ENCODE measurements at regions not wholly inside any gene's neighbourhood (a gene's known extent, or its start where the extent isn't known, plus 50 kb on each side); places are given as distances from the start of the nearest gene placed in this dataset.

- Histone ChIP-seq H3K27ac (no peak overlapping the region), H3K4me3 (no peak overlapping the region), H3K4me1 (no peaks in the 10 kb centered on the region), H3K9me3 (peaks cover 0 to 12% (median 0%) of the 10 kb centered on the region in 12 donors), H3K36me3 (no peaks in the 10 kb centered on the region), H3K27me3 (no peaks in the 10 kb centered on the region)
- TF ChIP-seq POLR2A (IDR thresholded peaks at IDR 0.05): no peak
- TF ChIP-seq CTCF (IDR thresholded peaks at IDR 0.05): no peak
- DNase-seq (no peak), ATAC-seq (no peak)
- 66 to 77% (median 70%) methylated on average over 5 of the region's 5 CpGs for WGBS, 4 donors
- intact Hi-C loops (cut with DNase I): no loop called here
Measured at GRCh38 chr2:142280831-142281230, 150.0 kb upstream of the LRP1B start.

GRCh38 chr2:142270990-142271389, 140.2 kb upstream of the LRP1B start:
- Histone ChIP-seq H3K9me3 (no peaks in the 10 kb centered on the region), H3K4me3 (no peak overlapping the region), H3K27me3 (no peaks in the 10 kb centered on the region), H3K4me1 (no peaks in the 10 kb centered on the region), H3K36me3 (no peaks in the 10 kb centered on the region), H3K27ac (no peak overlapping the region)
- TF ChIP-seq CTCF (IDR thresholded peaks at IDR 0.05) (no peak), POLR2A (IDR thresholded peaks at IDR 0.05) (no peak)
- DNase-seq: no peak
- no peak for ATAC-seq
- WGBS, 4 donors: 62 to 70% (median 66%) methylated on average over 2 of the region's 2 CpGs
- intact Hi-C loops (cut with DNase I): no loop called here

- no peaks in the 10 kb centered on the region for H3K36me3 ChIP-seq
- intact Hi-C loops (cut with DNase I): no loop called here
- no peaks in the 10 kb centered on the region for H3K9me3 ChIP-seq
- no peak overlapping the region for H3K4me3 ChIP-seq
- ATAC-seq: no peak
- no peaks in the 10 kb centered on the region for H3K4me1 ChIP-seq
- H3K27me3 ChIP-seq: no peaks in the 10 kb centered on the region
- 45 to 60% (median 48%) methylated on average over 2 of the region's 2 CpGs for WGBS, 4 donors
- H3K27ac ChIP-seq: no peak overlapping the region
- DNase-seq: no peak
- TF ChIP-seq CTCF (IDR thresholded peaks at IDR 0.05) (no peak), POLR2A (IDR thresholded peaks at IDR 0.05) (no peak)
Measured at GRCh38 chr2:142270291-142270690, 139.5 kb upstream of the LRP1B start.

GRCh38 chr2:142259356-142259755, 128.5 kb upstream of the LRP1B start:
- H3K27ac ChIP-seq: no peak overlapping the region
- intact Hi-C loops (cut with DNase I): no loop called here
- no peaks in the 10 kb centered on the region for H3K27me3 ChIP-seq
- no peaks in the 10 kb centered on the region for H3K4me1 ChIP-seq
- ATAC-seq (no peak), DNase-seq (no peak)
- H3K9me3 ChIP-seq: peaks cover 0 to 15% (median 0%) of the 10 kb centered on the region in 12 donors
- WGBS, 4 donors: 92 to 95% (median 93%) methylated on average over 5 of the region's 5 CpGs
- no peak for TF ChIP-seq CTCF (IDR thresholded peaks at IDR 0.05)
- TF ChIP-seq POLR2A (IDR thresholded peaks at IDR 0.05): no peak
- no peaks in the 10 kb centered on the region for H3K36me3 ChIP-seq
- no peak overlapping the region for H3K4me3 ChIP-seq
